ENCODE measurements at regions not wholly inside any gene's neighbourhood (a gene's known extent, or its start where the extent isn't known, plus 50 kb on each side); places are given as distances from the start of the nearest gene placed in this dataset.

DNA sequence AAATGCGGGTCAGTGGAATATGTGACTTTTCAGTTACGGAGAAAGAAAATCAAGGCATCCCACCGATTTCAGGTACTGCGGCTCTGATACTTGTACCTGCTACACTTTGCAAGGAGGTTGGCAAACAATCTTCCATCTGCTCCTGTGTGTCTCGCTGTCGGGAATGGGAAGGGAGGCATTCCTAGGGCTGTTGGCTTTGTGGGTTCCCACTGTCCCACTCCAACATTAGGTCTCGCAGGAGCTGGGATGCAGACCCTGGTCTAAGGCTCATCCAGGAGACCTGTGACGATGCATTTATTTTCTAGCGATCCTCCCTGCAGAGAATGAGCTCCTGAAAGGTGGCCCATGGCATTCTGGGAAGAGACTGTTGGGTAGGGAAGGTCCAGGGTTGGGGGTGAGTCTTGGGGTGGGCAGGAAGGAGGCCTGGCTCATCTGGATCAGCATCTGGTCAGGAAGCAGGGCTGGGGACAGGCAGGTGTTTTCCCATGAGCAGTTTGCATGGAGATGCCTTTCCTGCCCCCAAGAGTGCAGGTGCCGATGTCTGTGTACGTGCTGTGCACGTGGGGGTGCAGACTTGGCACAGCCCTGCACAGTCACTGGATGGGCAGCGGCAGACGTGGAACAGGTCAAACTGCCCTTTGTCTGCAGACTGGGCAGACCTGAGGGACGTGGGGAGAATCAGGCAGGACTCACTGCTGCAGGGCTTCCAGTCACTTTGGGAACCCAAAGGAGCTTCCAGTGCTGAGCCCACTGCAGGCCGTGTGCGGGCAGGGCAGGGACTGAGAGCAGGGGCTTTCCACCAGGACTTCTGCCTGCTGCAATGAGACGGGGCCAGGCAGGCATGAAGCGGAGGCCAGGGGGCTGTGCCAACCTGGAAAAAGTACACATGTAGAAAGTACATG is 152.4 kb downstream of the TEX29 start:
- no peak for DNase-seq (ENCODE audit: low read depth in 1 of 2, low spot score in 1 of 2)

DNA sequence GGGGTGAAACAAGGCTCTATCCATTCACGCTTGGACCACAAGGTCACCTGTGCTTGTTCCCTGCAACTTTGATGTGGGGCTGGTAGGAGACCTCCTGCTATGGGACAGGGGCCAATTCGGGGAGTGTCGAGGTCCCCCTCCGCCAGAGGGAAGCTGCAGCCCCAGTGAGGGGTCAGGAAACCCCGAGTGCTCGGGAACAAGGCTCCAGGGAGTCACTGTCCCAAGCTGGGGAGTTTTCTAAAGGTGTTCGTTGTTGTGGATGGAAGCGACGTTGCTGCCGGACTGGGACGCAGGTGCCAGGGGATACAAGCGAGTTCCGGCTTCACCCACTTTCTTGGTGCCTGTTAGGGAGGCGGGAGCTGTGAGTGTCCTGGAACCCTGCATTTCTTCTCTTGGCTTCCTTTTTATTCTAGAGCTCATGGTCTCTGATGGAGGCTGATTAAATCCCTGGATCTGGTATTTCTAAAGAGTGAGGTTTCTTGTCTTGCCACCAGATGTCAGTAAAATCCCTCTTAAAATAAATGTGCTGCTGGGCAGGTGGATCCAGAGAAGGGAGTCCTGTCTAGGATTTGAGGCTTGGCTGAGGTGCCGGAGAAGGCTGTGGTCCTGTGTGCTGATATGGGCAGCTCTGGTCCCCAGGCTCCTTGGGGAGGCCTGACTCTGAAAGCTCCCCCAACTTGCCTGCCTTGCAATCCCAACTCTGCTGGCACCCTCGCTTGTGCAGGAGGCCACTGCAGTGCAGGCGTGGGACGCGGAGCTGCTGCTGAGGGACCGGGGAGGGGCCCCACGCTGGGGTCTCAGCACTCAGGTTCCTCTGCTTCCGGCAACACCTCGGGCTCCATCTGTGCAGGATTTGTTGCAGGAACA is 153.9 kb downstream of the TEX29 start:
- Histone ChIP-seq H3K27me3 (peaks cover 12% of the 10 kb centered on the region), H3K9me3 (ENCODE audit: low read depth) (no peaks in the 10 kb centered on the region), H3K4me1 (ENCODE audit: low read depth) (no peaks in the 10 kb centered on the region), H3K36me3 (no peaks in the 10 kb centered on the region), H3K27ac (no peak overlapping the region), H3K4me3 (no peak overlapping the region)
- DNase-seq (ENCODE audit: low read depth in 1 of 2, low spot score in 1 of 2), result peak; percentile 56
- TF ChIP-seq, protein P1, sequence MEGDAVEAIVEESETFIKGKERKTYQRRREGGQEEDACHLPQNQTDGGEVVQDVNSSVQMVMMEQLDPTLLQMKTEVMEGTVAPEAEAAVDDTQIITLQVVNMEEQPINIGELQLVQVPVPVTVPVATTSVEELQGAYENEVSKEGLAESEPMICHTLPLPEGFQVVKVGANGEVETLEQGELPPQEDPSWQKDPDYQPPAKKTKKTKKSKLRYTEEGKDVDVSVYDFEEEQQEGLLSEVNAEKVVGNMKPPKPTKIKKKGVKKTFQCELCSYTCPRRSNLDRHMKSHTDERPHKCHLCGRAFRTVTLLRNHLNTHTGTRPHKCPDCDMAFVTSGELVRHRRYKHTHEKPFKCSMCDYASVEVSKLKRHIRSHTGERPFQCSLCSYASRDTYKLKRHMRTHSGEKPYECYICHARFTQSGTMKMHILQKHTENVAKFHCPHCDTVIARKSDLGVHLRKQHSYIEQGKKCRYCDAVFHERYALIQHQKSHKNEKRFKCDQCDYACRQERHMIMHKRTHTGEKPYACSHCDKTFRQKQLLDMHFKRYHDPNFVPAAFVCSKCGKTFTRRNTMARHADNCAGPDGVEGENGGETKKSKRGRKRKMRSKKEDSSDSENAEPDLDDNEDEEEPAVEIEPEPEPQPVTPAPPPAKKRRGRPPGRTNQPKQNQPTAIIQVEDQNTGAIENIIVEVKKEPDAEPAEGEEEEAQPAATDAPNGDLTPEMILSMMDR (IDR thresholded peaks at IDR 0.05; ENCODE audit: low read depth, low read length), result peak; percentile 52

More for the DNA sequence above, 152.4 kb downstream of the TEX29 start:
- Histone ChIP-seq H3K9me3 (ENCODE audit: low read depth) (no peaks in the 10 kb centered on the region), H3K4me1 (ENCODE audit: low read depth) (no peaks in the 10 kb centered on the region), H3K27me3 (peaks cover 12% of the 10 kb centered on the region), H3K4me3 (no peak overlapping the region), H3K36me3 (no peaks in the 10 kb centered on the region), H3K27ac (no peak overlapping the region)
- TF ChIP-seq, protein P1 (IDR thresholded peaks at IDR 0.05; ENCODE audit: low read depth, low read length), result no peak

DNA sequence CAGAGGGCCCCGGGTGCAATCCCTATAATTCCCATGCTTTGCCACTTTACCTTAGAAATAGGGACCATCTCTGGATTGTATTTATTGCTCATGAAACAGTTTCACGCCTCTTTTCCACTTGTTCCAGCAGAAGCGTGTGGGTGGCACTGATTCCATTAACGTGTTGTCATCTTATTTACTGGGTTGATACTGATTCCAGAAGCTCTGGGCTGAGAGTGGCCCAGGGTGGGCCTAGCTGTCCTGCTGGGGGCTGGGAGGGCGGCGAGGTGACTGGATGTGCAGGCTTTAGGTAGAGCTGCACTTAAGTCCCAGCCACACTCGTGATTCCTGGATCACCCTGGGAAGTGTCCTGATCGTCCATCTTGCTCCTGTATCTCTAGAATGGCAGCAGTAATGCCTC is 155.0 kb downstream of the TEX29 start:
- Histone ChIP-seq H3K27me3 (peaks cover 12% of the 10 kb centered on the region), H3K9me3 (ENCODE audit: low read depth) (no peaks in the 10 kb centered on the region), H3K27ac (no peak overlapping the region), H3K4me1 (ENCODE audit: low read depth) (no peaks in the 10 kb centered on the region), H3K4me3 (no peak overlapping the region), H3K36me3 (no peaks in the 10 kb centered on the region)
- DNase-seq (ENCODE audit: low read depth in 1 of 2, low spot score in 1 of 2), result no peak
- TF ChIP-seq, protein P1 (IDR thresholded peaks at IDR 0.05; ENCODE audit: low read depth, low read length), result no peak

- H3K4me1 ChIP-seq (ENCODE audit: low read depth), result no peaks in the 10 kb centered on the region
These were observed 155.8 kb downstream of the TEX29 start for GRCh38 chr13:111476197-111476596.

GRCh38 chr13:111479412-111479811 is 159.0 kb downstream of the TEX29 start:
- no peaks in the 10 kb centered on the region for H3K4me1 ChIP-seq (ENCODE audit: low read depth)
- TF ChIP-seq, protein P1 (IDR thresholded peaks at IDR 0.05; ENCODE audit: low read depth, low read length), result no peak
- no peak overlapping the region for H3K4me3 ChIP-seq
- no peaks in the 10 kb centered on the region for H3K9me3 ChIP-seq (ENCODE audit: low read depth)
- no peaks in the 10 kb centered on the region for H3K36me3 ChIP-seq
- no peak overlapping the region for H3K27ac ChIP-seq
- no peaks in the 10 kb centered on the region for H3K27me3 ChIP-seq
- DNase-seq (ENCODE audit: low read depth in 1 of 2, low spot score in 1 of 2), result no peak

More at GRCh38 chr13:111476197-111476596, 155.8 kb downstream of the TEX29 start:
- H3K27me3 ChIP-seq, result peaks cover 12% of the 10 kb centered on the region
- H3K9me3 ChIP-seq (ENCODE audit: low read depth), result no peaks in the 10 kb centered on the region
- no peaks in the 10 kb centered on the region for H3K36me3 ChIP-seq
- H3K27ac ChIP-seq, result no peak overlapping the region
- no peak overlapping the region for H3K4me3 ChIP-seq
- no peak for DNase-seq (ENCODE audit: low read depth in 1 of 2, low spot score in 1 of 2)
- TF ChIP-seq, protein P1 (IDR thresholded peaks at IDR 0.05; ENCODE audit: low read depth, low read length), result no peak

Measured in cardiac muscle cell (in vitro differentiated cells and primary cell).